Calu3 (cell line): ENCODE measurements at regions not wholly inside any gene's neighbourhood (a gene's known extent, or its start where the extent isn't known, plus 50 kb on each side); places are given as distances from the start of the nearest gene placed in this dataset.

Experiments used
- BruUV-seq: library from RNA; stranded (reverse); fragments of 400-500 nt; replicated peaks from 2 replicates; lab custom pipeline; 2021; lab: Mats Ljungman, UMichigan
- CTCF ChIA-PET: fragments of 300-600 bp; sonication (Branson Sonifier 250); formaldehyde crosslinking; loops from one replicate; lab custom pipeline; 2022; ENCODE audit warnings: antibody characterized with exemption; lab: Charles Lee
- DNase-seq: peaks from one replicate; pipeline ENCODE4 v3.0.0; 2022
- H3K27ac Mint-ChIP-seq: one replicate; pipeline ENCODE4 v1.8.0; 2022; ENCODE audit warnings: mixed read lengths; ENCODE audit not compliant: unreplicated experiment
- H3K27me3 Mint-ChIP-seq: one replicate; pipeline ENCODE4 v1.8.0; 2022; ENCODE audit warnings: mixed read lengths; ENCODE audit not compliant: unreplicated experiment
- H3K36me3 Mint-ChIP-seq: one replicate; pipeline ENCODE4 v1.8.0; 2022; ENCODE audit warnings: mild to moderate bottlenecking, moderate library complexity, mixed read lengths; ENCODE audit not compliant: insufficient read depth, unreplicated experiment
- H3K4me1 Mint-ChIP-seq: one replicate; pipeline ENCODE4 v1.8.0; 2022; ENCODE audit warnings: mild to moderate bottlenecking, low read depth, mixed read lengths; ENCODE audit not compliant: unreplicated experiment
- H3K4me3 Mint-ChIP-seq: one replicate; pipeline ENCODE4 v1.8.0; 2022; ENCODE audit warnings: mild to moderate bottlenecking, low read depth, moderate library complexity, mixed read lengths; ENCODE audit not compliant: unreplicated experiment
- H3K9me3 Mint-ChIP-seq: one replicate; pipeline ENCODE4 v1.8.0; 2022; ENCODE audit warnings: low read depth, mixed read lengths; ENCODE audit not compliant: unreplicated experiment
- intact Hi-C: fragments of 100-400 bp; cut with micrococcal nuclease; formaldehyde crosslinking; loops from one replicate; pipeline ENCODE4 v1.10.0; 2022; ENCODE audit not compliant: unreplicated experiment
- TF ChIP-seq, protein P1 (sequence below): fragments of 200-600 bp; IDR thresholded peaks from one replicate; pipeline ENCODE4 v1.8.0; 2022; ENCODE audit warnings: antibody characterized with exemption; ENCODE audit not compliant: unreplicated experiment

- no TSS peak for BruUV-seq
- H3K4me3 Mint-ChIP-seq, result no peak overlapping the region
- no peaks in the 10 kb centered on the region for H3K4me1 Mint-ChIP-seq
- TF ChIP-seq, protein P1, sequence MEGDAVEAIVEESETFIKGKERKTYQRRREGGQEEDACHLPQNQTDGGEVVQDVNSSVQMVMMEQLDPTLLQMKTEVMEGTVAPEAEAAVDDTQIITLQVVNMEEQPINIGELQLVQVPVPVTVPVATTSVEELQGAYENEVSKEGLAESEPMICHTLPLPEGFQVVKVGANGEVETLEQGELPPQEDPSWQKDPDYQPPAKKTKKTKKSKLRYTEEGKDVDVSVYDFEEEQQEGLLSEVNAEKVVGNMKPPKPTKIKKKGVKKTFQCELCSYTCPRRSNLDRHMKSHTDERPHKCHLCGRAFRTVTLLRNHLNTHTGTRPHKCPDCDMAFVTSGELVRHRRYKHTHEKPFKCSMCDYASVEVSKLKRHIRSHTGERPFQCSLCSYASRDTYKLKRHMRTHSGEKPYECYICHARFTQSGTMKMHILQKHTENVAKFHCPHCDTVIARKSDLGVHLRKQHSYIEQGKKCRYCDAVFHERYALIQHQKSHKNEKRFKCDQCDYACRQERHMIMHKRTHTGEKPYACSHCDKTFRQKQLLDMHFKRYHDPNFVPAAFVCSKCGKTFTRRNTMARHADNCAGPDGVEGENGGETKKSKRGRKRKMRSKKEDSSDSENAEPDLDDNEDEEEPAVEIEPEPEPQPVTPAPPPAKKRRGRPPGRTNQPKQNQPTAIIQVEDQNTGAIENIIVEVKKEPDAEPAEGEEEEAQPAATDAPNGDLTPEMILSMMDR, result no peak
- peaks cover 4% of the 10 kb centered on the region for H3K36me3 Mint-ChIP-seq
- CTCF ChIA-PET, result no interaction called here
- H3K9me3 Mint-ChIP-seq, result peaks cover 5% of the 10 kb centered on the region
- H3K27me3 Mint-ChIP-seq, result no peaks in the 10 kb centered on the region
- DNase-seq, result no peak
- intact Hi-C loops, result no loop called here
- H3K27ac Mint-ChIP-seq, result no peak overlapping the region
Observed at GRCh38 chr13:111554539-111555267, 234.3 kb downstream of the TEX29 start.

- no peaks in the 10 kb centered on the region for H3K27me3 Mint-ChIP-seq
Observed at GRCh38 chr13:111555268-111555808, 234.9 kb downstream of the TEX29 start.

DNA sequence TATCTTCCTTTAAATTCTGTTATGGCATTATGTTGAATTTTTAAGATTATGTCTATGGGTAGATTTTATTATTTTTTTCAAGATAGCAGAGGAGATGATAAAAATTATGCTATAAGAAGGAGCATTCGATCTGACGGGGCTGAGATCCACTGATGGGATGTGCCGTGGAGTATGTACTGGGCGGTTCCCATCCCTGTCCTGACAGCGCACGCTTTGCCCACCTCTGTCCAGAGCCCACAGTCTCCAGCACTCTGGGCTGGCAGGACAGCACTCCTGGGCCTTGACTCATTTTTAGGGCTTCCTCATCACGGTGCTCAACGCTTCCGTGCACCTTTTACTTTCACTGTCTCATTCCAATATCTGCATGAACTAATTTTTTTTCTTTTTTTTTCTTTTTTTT is 235.5 kb downstream of the TEX29 start:
- Mint-ChIP-seq H3K27ac (no peak overlapping the region), H3K4me1 (no peaks in the 10 kb centered on the region), H3K27me3 (no peaks in the 10 kb centered on the region), H3K9me3 (no peaks in the 10 kb centered on the region), H3K36me3 (peaks cover 4% of the 10 kb centered on the region), H3K4me3 (no peak overlapping the region)
- BruUV-seq, result no TSS peak
- no peak for DNase-seq
- CTCF ChIA-PET, result no interaction called here
- TF ChIP-seq, protein P1, result no peak
- intact Hi-C loops, result no loop called here

More at GRCh38 chr13:111555268-111555808, 234.9 kb downstream of the TEX29 start:
- H3K4me3 Mint-ChIP-seq, result no peak overlapping the region
- no TSS peak for BruUV-seq
- no peaks in the 10 kb centered on the region for H3K9me3 Mint-ChIP-seq
- peaks cover 4% of the 10 kb centered on the region for H3K36me3 Mint-ChIP-seq
- DNase-seq, result no peak
- no peaks in the 10 kb centered on the region for H3K4me1 Mint-ChIP-seq
- no peak overlapping the region for H3K27ac Mint-ChIP-seq
- intact Hi-C loops, result no loop called here
- CTCF ChIA-PET, result no interaction called here
- TF ChIP-seq, protein P1, result no peak

DNA sequence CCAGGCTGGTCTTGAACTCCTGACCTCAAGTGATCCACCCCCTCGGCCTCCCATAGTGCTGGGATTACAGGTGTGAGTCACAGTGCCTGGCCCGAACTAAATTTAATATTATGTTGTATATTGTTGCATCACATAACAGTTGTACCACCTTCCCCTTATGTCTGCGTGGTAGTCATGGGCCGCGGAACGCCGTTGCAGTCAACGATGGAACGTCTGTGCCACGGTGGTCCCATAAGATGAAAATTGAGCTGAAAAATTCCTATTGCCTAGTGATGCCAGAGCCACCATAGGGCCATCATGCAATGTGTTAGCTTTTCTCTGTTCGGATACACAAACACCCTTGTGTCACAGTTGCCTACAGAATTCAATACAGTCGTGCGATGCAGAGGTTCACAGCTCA is 236.1 kb downstream of the TEX29 start:
- intact Hi-C loops, result no loop called here
- TF ChIP-seq, protein P1, result no peak
- no peak overlapping the region for H3K4me3 Mint-ChIP-seq
- no peaks in the 10 kb centered on the region for H3K4me1 Mint-ChIP-seq
- no peak for DNase-seq
- no peaks in the 10 kb centered on the region for H3K27me3 Mint-ChIP-seq
- BruUV-seq, result no TSS peak
- CTCF ChIA-PET, result no interaction called here
- H3K27ac Mint-ChIP-seq, result no peak overlapping the region
- H3K36me3 Mint-ChIP-seq, result peaks cover 4% of the 10 kb centered on the region
- no peaks in the 10 kb centered on the region for H3K9me3 Mint-ChIP-seq
